OCI-LY1 (cell line): ENCODE measurements at regions not wholly inside any gene's neighbourhood (a gene's known extent, or its start where the extent isn't known, plus 50 kb on each side); places are given as distances from the start of the nearest gene placed in this dataset.

Source experiments
- H2AFZ ChIP-seq: fragments of 200-600 bp; sonication (generic), shearing (Covaris generic); 2 replicates; pipeline ENCODE4 v1.6.0; 2014; ENCODE audit warnings: antibody characterized with exemption, mild to moderate bottlenecking, low read length
- H3F3A ChIP-seq: fragments of 200-600 bp; sonication (generic), shearing (Covaris generic); 2 replicates; pipeline ENCODE4 v1.6.0; 2014; ENCODE audit warnings: mild to moderate bottlenecking, antibody characterized with exemption, low read length, moderate library complexity; ENCODE audit not compliant: insufficient read depth
- H3K27ac ChIP-seq: fragments of 200-600 bp; sonication (generic); 2 replicates; pipeline ENCODE4 v1.5.1; 2014; ENCODE audit warnings: low read length, mixed run types, mild to moderate bottlenecking, low read depth; ENCODE audit not compliant: poor library complexity, severe bottlenecking
- H3K27me3 ChIP-seq: fragments of 200-600 bp; sonication (generic); 2 replicates; pipeline ENCODE4 v1.6.0; 2014; ENCODE audit warnings: antibody characterized with exemption, mild to moderate bottlenecking, low read length, moderate library complexity; ENCODE audit not compliant: insufficient read depth
- H3K36me3 ChIP-seq: fragments of 200-600 bp; sonication (generic); 2 replicates; pipeline ENCODE4 v1.6.1; 2014; ENCODE audit warnings: mild to moderate bottlenecking, antibody characterized with exemption, low read length, moderate library complexity, mixed read lengths; ENCODE audit not compliant: insufficient read depth
- H3K4me1 ChIP-seq: fragments of 200-600 bp; sonication (generic); 2 replicates; pipeline ENCODE4 v1.5.1; 2014; ENCODE audit warnings: mild to moderate bottlenecking, low read length, moderate library complexity; ENCODE audit not compliant: insufficient read depth, severe bottlenecking
- H3K4me2 ChIP-seq: fragments of 200-600 bp; sonication (generic), shearing (Covaris generic); 2 replicates; pipeline ENCODE4 v1.6.1; 2014; ENCODE audit warnings: low read length
- H3K4me3 ChIP-seq: fragments of 200-600 bp; sonication (generic); 2 replicates; pipeline ENCODE4 v1.5.1; 2014; ENCODE audit warnings: low read length, low read depth, mild to moderate bottlenecking, mixed read lengths; ENCODE audit not compliant: poor library complexity, severe bottlenecking
- H3K79me2 ChIP-seq: fragments of 200-600 bp; shearing (Covaris generic); 2 replicates; pipeline ENCODE4 v1.6.1; 2016; ENCODE audit warnings: mixed run types, low read length, mixed read lengths; ENCODE audit not compliant: insufficient read depth
- H3K9ac ChIP-seq: fragments of 200-600 bp; sonication (generic), shearing (Covaris generic); 2 replicates; pipeline ENCODE4 v1.6.1; 2014; ENCODE audit warnings: mild to moderate bottlenecking, low read length, mixed read lengths
- H3K9me2 ChIP-seq: fragments of 200-600 bp; sonication (generic), shearing (Covaris generic); 2 replicates; pipeline ENCODE4 v1.6.1; 2014; ENCODE audit warnings: low read depth, mild to moderate bottlenecking, low read length, mixed read lengths
- H3K9me3 ChIP-seq: fragments of 200-600 bp; shearing (Covaris generic); 2 replicates; pipeline ENCODE4 v1.6.1; 2014; ENCODE audit warnings: low read length, mixed read lengths
- H4K20me1 ChIP-seq: fragments of 200-600 bp; sonication (generic), shearing (Covaris generic); 2 replicates; pipeline ENCODE4 v1.6.0; 2016; ENCODE audit warnings: mild to moderate bottlenecking, low read length; ENCODE audit not compliant: insufficient read depth
- CTCF ChIP-seq: fragments of 200-600 bp; sonication (generic), shearing (Covaris generic); IDR thresholded peaks from 2 replicates; pipeline ENCODE4 v1.5.1; 2017; ENCODE audit warnings: mild to moderate bottlenecking, antibody characterized with exemption, low read length, moderate library complexity, mixed read lengths
- EZH2 ChIP-seq: fragments of 200-600 bp; sonication (generic), shearing (Covaris generic); IDR thresholded peaks from 2 replicates; pipeline ENCODE4 v1.8.0; 2017; ENCODE audit warnings: borderline replicate concordance, mixed run types, mild to moderate bottlenecking, antibody characterized with exemption, low read length, moderate library complexity, mixed read lengths

- TF ChIP-seq CTCF, result no peak
- no peak for TF ChIP-seq EZH2
- Histone ChIP-seq H3F3A (no peaks in the 10 kb centered on the region), H3K9me2 (no peaks in the 10 kb centered on the region), H3K4me1 (no peaks in the 10 kb centered on the region), H3K4me3 (no peak overlapping the region), H3K9me3 (no peaks in the 10 kb centered on the region), H3K36me3 (no peaks in the 10 kb centered on the region), H3K27me3 (no peaks in the 10 kb centered on the region), H3K4me2 (no peak overlapping the region), H4K20me1 (no peaks in the 10 kb centered on the region), H3K79me2 (no peaks in the 10 kb centered on the region), H2AFZ (no peak overlapping the region), H3K27ac (no peak overlapping the region), H3K9ac (no peak overlapping the region)
Measured at GRCh38 chr7:46143421-46143820, 222.3 kb upstream of the IGFBP3 start.

- Histone ChIP-seq H3K4me2 (no peak overlapping the region), H3K27ac (no peak overlapping the region), H4K20me1 (no peaks in the 10 kb centered on the region), H3K4me1 (no peaks in the 10 kb centered on the region), H3F3A (no peaks in the 10 kb centered on the region), H3K4me3 (no peak overlapping the region), H3K9me2 (no peaks in the 10 kb centered on the region), H3K9ac (no peak overlapping the region), H3K9me3 (no peaks in the 10 kb centered on the region), H3K27me3 (no peaks in the 10 kb centered on the region), H2AFZ (no peak overlapping the region), H3K79me2 (no peaks in the 10 kb centered on the region), H3K36me3 (no peaks in the 10 kb centered on the region)
- TF ChIP-seq CTCF (no peak), EZH2 (no peak)
Measured at GRCh38 chr7:46139079-46139478, 218.0 kb upstream of the IGFBP3 start.

- Histone ChIP-seq H3K79me2 (no peaks in the 10 kb centered on the region), H3F3A (no peaks in the 10 kb centered on the region), H3K27ac (no peak overlapping the region), H3K4me2 (no peak overlapping the region), H3K27me3 (no peaks in the 10 kb centered on the region), H3K4me3 (no peak overlapping the region), H2AFZ (no peak overlapping the region), H3K9me2 (no peaks in the 10 kb centered on the region), H3K9me3 (no peaks in the 10 kb centered on the region), H3K36me3 (no peaks in the 10 kb centered on the region), H3K4me1 (no peaks in the 10 kb centered on the region), H4K20me1 (no peaks in the 10 kb centered on the region), H3K9ac (no peak overlapping the region)
- TF ChIP-seq EZH2 (no peak), CTCF (no peak)
Measured at GRCh38 chr7:46137725-46138124, 216.7 kb upstream of the IGFBP3 start.
